ENCODE measurements at regions not wholly inside any gene's neighbourhood (a gene's known extent, or its start where the extent isn't known, plus 50 kb on each side); places are given as distances from the start of the nearest gene placed in this dataset.

DNA sequence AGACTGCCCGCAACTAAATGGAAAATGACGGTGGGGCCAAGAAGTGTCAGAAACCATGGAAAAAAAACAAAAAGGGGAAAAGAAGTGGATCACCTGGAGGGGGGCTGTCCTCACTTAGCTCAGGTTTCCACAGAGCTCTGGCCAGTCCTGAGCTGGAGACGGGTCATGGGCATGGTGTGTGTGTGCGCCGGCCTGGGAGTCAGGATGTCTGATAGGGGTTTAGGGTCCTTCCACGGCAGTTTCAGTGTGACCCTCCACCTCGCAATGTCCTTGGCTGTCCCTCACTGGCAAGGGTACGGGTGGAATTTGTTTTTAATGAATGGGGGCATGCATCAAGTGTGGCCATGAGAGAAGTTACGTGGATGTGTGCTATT, 133.2 kb upstream of the MEIS1 start:
- Histone ChIP-seq H3K36me3 (ENCODE audit: control insufficient read depth, insufficient read depth, low read length) (no peaks in the 10 kb centered on the region), H3K9ac (ENCODE audit: low read length) (no peak overlapping the region), H3K4me1 (ENCODE audit: control insufficient read depth, insufficient read depth, low read length) (peaks cover 12% of the 10 kb centered on the region), H3K9me3 (ENCODE audit: control insufficient read depth, low read length) (no peaks in the 10 kb centered on the region), H3K4me3 (ENCODE audit: low read length) (no peak overlapping the region), H3K27me3 (ENCODE audit: control insufficient read depth, insufficient read depth, low read length) (no peaks in the 10 kb centered on the region)

DNA sequence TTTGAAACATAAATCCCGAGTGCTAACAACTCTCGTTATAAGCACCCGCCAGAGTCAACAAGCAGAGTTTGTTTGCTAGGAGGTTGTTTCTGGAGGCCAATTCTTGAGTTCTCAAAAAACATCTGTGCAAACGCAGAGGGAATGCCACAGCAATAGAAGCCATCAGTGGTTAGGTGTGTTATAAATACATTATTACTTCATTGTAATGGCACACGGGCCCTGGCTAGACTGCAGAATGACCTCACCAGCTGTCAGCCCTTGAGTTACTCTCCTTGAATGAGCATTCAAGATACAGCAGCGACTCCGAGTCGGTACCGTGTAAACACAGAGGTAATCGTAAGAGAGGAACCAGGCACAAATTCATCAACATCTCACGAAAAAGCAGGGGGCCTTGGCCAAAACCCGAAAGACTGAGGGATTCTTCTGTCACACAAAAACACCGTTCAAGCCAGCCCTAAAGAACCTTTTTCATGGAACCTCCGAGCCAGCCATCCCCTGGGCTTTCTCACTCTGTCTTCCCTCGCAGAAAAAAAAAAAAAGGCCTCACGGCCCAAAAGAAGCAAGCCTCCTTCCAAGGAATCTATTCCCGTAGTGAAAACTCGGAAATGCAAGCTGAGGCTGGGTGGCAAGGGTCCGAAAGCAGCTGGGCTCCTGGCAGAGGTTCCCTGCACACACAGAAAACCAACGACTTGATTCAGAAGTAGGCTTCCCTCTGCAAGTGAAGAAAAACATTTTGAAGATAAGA, 133.7 kb upstream of the MEIS1 start:
- no peak overlapping the region for H3K9ac ChIP-seq (ENCODE audit: low read length)
- H3K4me3 ChIP-seq (ENCODE audit: low read length): no peak overlapping the region
- no peaks in the 10 kb centered on the region for H3K9me3 ChIP-seq (ENCODE audit: control insufficient read depth, low read length)
- H3K4me1 ChIP-seq (ENCODE audit: control insufficient read depth, insufficient read depth, low read length): peaks cover 10% of the 10 kb centered on the region
- H3K36me3 ChIP-seq (ENCODE audit: control insufficient read depth, insufficient read depth, low read length): no peaks in the 10 kb centered on the region
- no peaks in the 10 kb centered on the region for H3K27me3 ChIP-seq (ENCODE audit: control insufficient read depth, insufficient read depth, low read length)

- Histone ChIP-seq H3K27me3 (ENCODE audit: control insufficient read depth, insufficient read depth, low read length) (no peaks in the 10 kb centered on the region), H3K4me1 (ENCODE audit: control insufficient read depth, insufficient read depth, low read length) (no peaks in the 10 kb centered on the region), H3K36me3 (ENCODE audit: control insufficient read depth, insufficient read depth, low read length) (no peaks in the 10 kb centered on the region), H3K4me3 (ENCODE audit: low read length) (no peak overlapping the region), H3K9me3 (ENCODE audit: control insufficient read depth, low read length) (no peaks in the 10 kb centered on the region), H3K9ac (ENCODE audit: low read length) (no peak overlapping the region)
Observed at GRCh38 chr2:66283787-66284186, 151.1 kb upstream of the MEIS1 start.

DNA sequence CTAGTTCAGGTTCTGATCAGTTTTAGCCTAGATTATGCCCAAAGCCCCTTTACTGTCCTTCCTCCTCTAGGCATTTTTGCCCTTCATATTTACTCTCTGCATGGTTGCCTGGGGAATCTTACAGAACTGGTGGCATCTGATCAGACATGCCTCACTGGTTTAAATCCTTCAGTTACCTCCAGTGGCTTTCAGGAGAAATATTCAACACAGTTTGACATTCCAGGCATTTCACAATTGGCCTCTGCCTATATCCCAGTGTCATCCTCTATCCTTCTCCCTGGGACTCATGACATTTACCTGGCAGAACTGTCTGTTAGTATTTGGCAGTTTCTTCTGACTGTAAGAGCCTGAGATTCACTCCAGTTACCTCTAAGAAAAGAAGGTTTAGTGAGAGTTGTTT, 152.9 kb upstream of the MEIS1 start:
- Histone ChIP-seq H3K4me1 (ENCODE audit: control insufficient read depth, insufficient read depth, low read length) (no peaks in the 10 kb centered on the region), H3K9me3 (ENCODE audit: control insufficient read depth, low read length) (no peaks in the 10 kb centered on the region), H3K4me3 (ENCODE audit: low read length) (no peak overlapping the region), H3K27me3 (ENCODE audit: control insufficient read depth, insufficient read depth, low read length) (no peaks in the 10 kb centered on the region), H3K36me3 (ENCODE audit: control insufficient read depth, insufficient read depth, low read length) (no peaks in the 10 kb centered on the region), H3K9ac (ENCODE audit: low read length) (no peak overlapping the region)

- H3K4me1 ChIP-seq (ENCODE audit: control insufficient read depth, insufficient read depth, low read length): no peaks in the 10 kb centered on the region
- H3K36me3 ChIP-seq (ENCODE audit: control insufficient read depth, insufficient read depth, low read length): no peaks in the 10 kb centered on the region
- no peak overlapping the region for H3K9ac ChIP-seq (ENCODE audit: low read length)
- H3K9me3 ChIP-seq (ENCODE audit: control insufficient read depth, low read length): no peaks in the 10 kb centered on the region
- H3K4me3 ChIP-seq (ENCODE audit: low read length): no peak overlapping the region
- H3K27me3 ChIP-seq (ENCODE audit: control insufficient read depth, insufficient read depth, low read length): no peaks in the 10 kb centered on the region
Observed at GRCh38 chr2:66279024-66279423, 155.9 kb upstream of the MEIS1 start.

DNA sequence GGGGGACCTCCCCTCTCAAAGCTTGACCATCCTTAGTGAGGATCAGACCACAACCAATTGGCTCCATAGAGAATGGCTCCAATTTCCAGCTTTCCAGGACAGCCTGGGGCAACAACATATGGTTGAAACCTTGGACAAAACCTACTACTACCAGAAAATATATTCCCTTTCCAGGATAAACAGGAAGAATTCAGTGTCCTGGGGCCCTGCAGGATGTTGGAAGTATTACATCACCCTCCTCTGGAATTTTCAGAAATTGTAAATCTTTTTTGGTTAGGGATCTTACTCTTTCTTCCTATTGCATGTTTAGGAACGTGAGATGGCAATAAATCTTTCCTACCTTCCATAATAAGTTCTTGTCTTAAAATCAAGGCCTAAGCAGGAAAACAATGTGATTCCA, 158.9 kb upstream of the MEIS1 start:
- H3K4me1 ChIP-seq (ENCODE audit: control insufficient read depth, insufficient read depth, low read length): no peaks in the 10 kb centered on the region
- no peaks in the 10 kb centered on the region for H3K36me3 ChIP-seq (ENCODE audit: control insufficient read depth, insufficient read depth, low read length)
- H3K4me3 ChIP-seq (ENCODE audit: low read length): no peak overlapping the region
- no peaks in the 10 kb centered on the region for H3K9me3 ChIP-seq (ENCODE audit: control insufficient read depth, low read length)
- H3K9ac ChIP-seq (ENCODE audit: low read length): no peak overlapping the region
- H3K27me3 ChIP-seq (ENCODE audit: control insufficient read depth, insufficient read depth, low read length): no peaks in the 10 kb centered on the region

DNA sequence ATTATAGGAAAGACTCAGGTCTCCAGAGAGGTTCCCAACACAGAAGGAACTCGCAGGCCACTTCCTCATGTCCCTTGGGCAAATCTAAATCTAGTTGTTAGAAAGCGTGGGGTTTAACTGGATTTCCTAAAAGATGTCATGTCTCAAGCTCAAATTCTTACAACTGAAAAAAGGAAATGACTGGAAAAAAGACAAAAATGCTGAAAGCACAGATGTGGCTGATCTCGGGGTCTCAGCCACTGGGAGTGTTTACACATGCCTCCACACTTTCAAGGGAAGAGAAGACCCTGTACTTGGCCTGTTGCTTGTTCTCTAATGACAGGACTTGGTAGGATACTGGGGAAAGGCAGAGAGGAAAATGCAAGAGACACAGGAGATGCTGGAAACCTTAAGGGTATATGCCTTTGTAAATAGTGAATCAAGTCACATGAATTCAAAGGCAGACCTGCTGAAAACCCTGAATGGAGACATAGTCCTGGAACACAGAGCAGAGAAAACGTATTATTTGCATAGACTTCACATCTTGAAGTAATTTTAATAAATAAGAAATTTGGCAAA, 160.9 kb upstream of the MEIS1 start:
- H3K9ac ChIP-seq (ENCODE audit: low read length): no peak overlapping the region
- no peaks in the 10 kb centered on the region for H3K27me3 ChIP-seq (ENCODE audit: control insufficient read depth, insufficient read depth, low read length)
- H3K36me3 ChIP-seq (ENCODE audit: control insufficient read depth, insufficient read depth, low read length): no peaks in the 10 kb centered on the region
- no peaks in the 10 kb centered on the region for H3K4me1 ChIP-seq (ENCODE audit: control insufficient read depth, insufficient read depth, low read length)
- no peak overlapping the region for H3K4me3 ChIP-seq (ENCODE audit: low read length)
- no peaks in the 10 kb centered on the region for H3K9me3 ChIP-seq (ENCODE audit: control insufficient read depth, low read length)

DNA sequence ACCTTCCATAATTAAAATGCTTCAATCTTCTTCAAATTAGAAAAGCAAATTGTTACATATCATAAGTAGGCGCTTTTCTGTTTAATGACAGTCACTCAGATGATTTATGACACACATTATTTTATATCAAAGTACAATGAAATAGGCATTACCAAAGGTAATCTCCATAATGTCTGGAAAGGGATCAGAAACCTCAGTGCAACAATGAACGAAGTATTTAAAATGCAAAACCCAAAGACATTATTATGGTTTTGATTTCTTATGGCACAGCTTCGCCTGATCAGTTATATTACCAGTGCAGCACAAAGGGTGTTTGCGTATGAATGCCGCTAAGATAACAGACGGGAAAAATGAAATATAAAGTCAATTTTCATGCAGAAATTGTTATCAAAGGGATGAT, 162.2 kb upstream of the MEIS1 start:
- H3K4me1 ChIP-seq (ENCODE audit: control insufficient read depth, insufficient read depth, low read length): no peaks in the 10 kb centered on the region
- no peak overlapping the region for H3K9ac ChIP-seq (ENCODE audit: low read length)
- H3K36me3 ChIP-seq (ENCODE audit: control insufficient read depth, insufficient read depth, low read length): no peaks in the 10 kb centered on the region
- H3K27me3 ChIP-seq (ENCODE audit: control insufficient read depth, insufficient read depth, low read length): no peaks in the 10 kb centered on the region
- no peak overlapping the region for H3K4me3 ChIP-seq (ENCODE audit: low read length)
- H3K9me3 ChIP-seq (ENCODE audit: control insufficient read depth, low read length): no peaks in the 10 kb centered on the region

DNA sequence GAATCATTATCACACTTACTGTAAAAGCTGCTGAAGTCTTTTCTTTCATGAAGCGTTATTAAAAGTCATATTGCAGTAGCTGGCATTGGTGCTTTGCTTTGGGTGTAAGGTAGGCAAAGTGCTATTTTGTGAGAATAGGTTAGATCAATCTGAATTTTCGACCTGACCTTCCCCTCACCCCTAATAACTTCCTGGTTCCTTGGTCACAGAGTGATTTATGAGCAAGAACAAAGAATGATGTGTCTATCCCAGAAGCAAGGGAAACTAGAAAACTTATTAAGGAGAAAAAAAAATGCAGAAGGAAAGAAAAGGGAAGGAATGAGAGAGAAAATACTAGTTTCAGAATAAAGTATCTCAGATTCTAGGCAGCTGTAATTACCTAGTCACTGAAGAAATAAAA, 163.1 kb upstream of the MEIS1 start:
- H3K9me3 ChIP-seq (ENCODE audit: control insufficient read depth, low read length): no peaks in the 10 kb centered on the region
- no peaks in the 10 kb centered on the region for H3K4me1 ChIP-seq (ENCODE audit: control insufficient read depth, insufficient read depth, low read length)
- H3K9ac ChIP-seq (ENCODE audit: low read length): no peak overlapping the region
- H3K27me3 ChIP-seq (ENCODE audit: control insufficient read depth, insufficient read depth, low read length): no peaks in the 10 kb centered on the region
- no peak overlapping the region for H3K4me3 ChIP-seq (ENCODE audit: low read length)
- H3K36me3 ChIP-seq (ENCODE audit: control insufficient read depth, insufficient read depth, low read length): no peaks in the 10 kb centered on the region

GRCh38 chr2:66270247-66270646, 164.7 kb upstream of the MEIS1 start:
- H3K9me3 ChIP-seq (ENCODE audit: control insufficient read depth, low read length): no peaks in the 10 kb centered on the region
- no peaks in the 10 kb centered on the region for H3K4me1 ChIP-seq (ENCODE audit: control insufficient read depth, insufficient read depth, low read length)
- no peak overlapping the region for H3K4me3 ChIP-seq (ENCODE audit: low read length)
- no peaks in the 10 kb centered on the region for H3K36me3 ChIP-seq (ENCODE audit: control insufficient read depth, insufficient read depth, low read length)
- no peak overlapping the region for H3K9ac ChIP-seq (ENCODE audit: low read length)
- no peaks in the 10 kb centered on the region for H3K27me3 ChIP-seq (ENCODE audit: control insufficient read depth, insufficient read depth, low read length)

DNA sequence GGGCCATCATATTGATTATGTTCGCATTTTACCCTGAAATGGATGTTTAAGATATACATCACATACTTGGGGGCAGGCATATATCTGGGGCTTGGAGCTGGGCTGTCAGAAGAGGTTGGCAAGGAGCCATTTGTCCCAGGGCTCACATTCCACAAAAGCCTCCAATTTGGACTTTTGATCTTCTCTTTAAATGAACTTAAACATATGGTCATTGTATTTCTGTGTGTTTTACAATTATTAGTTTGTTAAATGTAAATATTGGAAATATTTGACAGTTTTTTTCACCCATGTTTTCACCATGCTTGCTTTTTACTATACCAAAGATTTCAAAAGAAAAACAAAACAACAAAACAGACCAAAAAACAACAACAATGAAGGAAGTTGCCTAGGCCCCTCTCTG, 165.8 kb upstream of the MEIS1 start:
- H3K4me1 ChIP-seq (ENCODE audit: control insufficient read depth, insufficient read depth, low read length): no peaks in the 10 kb centered on the region
- no peak overlapping the region for H3K4me3 ChIP-seq (ENCODE audit: low read length)
- H3K9ac ChIP-seq (ENCODE audit: low read length): no peak overlapping the region
- H3K9me3 ChIP-seq (ENCODE audit: control insufficient read depth, low read length): no peaks in the 10 kb centered on the region
- no peaks in the 10 kb centered on the region for H3K36me3 ChIP-seq (ENCODE audit: control insufficient read depth, insufficient read depth, low read length)
- H3K27me3 ChIP-seq (ENCODE audit: control insufficient read depth, insufficient read depth, low read length): no peaks in the 10 kb centered on the region

DNA sequence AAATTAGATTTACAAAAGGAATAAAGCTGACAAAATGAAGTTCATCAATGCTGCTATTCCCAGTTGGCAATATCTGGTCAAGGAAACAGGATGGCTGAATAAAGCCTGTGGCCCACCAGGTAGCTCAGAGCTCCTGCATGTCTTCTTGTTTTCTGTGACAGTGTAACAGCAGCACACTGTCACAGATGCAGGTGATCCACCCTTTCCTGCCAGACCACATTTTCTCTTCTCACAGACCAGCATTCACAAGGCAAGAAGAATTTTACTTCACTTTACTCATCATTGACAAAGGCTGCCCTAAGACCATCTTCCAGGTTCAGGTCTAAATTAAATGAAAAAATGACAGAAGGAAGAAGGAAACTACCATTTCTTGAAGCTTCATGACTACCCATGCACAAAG, 166.2 kb upstream of the MEIS1 start:
- Histone ChIP-seq H3K4me3 (ENCODE audit: low read length) (no peak overlapping the region), H3K27me3 (ENCODE audit: control insufficient read depth, insufficient read depth, low read length) (no peaks in the 10 kb centered on the region), H3K9ac (ENCODE audit: low read length) (no peak overlapping the region), H3K36me3 (ENCODE audit: control insufficient read depth, insufficient read depth, low read length) (no peaks in the 10 kb centered on the region), H3K4me1 (ENCODE audit: control insufficient read depth, insufficient read depth, low read length) (no peaks in the 10 kb centered on the region), H3K9me3 (ENCODE audit: control insufficient read depth, low read length) (no peaks in the 10 kb centered on the region)

GRCh38 chr2:66264354-66264753, 170.6 kb upstream of the MEIS1 start:
- Histone ChIP-seq H3K9ac (ENCODE audit: low read length) (no peak overlapping the region), H3K27me3 (ENCODE audit: control insufficient read depth, insufficient read depth, low read length) (no peaks in the 10 kb centered on the region), H3K4me3 (ENCODE audit: low read length) (no peak overlapping the region), H3K9me3 (ENCODE audit: control insufficient read depth, low read length) (no peaks in the 10 kb centered on the region), H3K36me3 (ENCODE audit: control insufficient read depth, insufficient read depth, low read length) (no peaks in the 10 kb centered on the region), H3K4me1 (ENCODE audit: control insufficient read depth, insufficient read depth, low read length) (no peaks in the 10 kb centered on the region)
